HEK293 (cell line): ENCODE measurements at regions not wholly inside any gene's neighbourhood (a gene's known extent, or its start where the extent isn't known, plus 50 kb on each side); places are given as distances from the start of the nearest gene placed in this dataset.

Experiments used
- CTCF ChIA-PET: fragments of 350-600 bp; formaldehyde crosslinking; extraction: SDS; loops from one replicate; lab custom pipeline; 2021; ENCODE audit warnings: antibody characterized with exemption; lab: Yijun Ruan, JAX
- POLR2A ChIA-PET: fragments of 300-600 bp; formaldehyde crosslinking; extraction: SDS; loops from one replicate; lab custom pipeline; 2020; ENCODE audit warnings: antibody characterized with exemption, inconsistent platforms; lab: Yijun Ruan, JAX
- H3K27ac ChIP-seq: fragments of 200-500 bp; sonication (Bioruptor generic); 2 replicates; pipeline ENCODE4 v1.5.1; 2014; ENCODE audit warnings: low read depth, low read length, control low read depth, inconsistent platforms; ENCODE audit errors: extremely low read depth
- H3K36me3 ChIP-seq, 2 experiments: fragments of 200-500 bp in 1 of 2; sonication (Bioruptor generic) in 1 of 2; 1 replicate in 1 of 2; 2 replicates in 1 of 2; pipeline ENCODE4 v1.5.1; 2014 to 2017; ENCODE audit warnings: inconsistent platforms in 2 of 2, low read length in 2 of 2; ENCODE audit not compliant: control insufficient read depth in 2 of 2, insufficient read depth in 1 of 2
- H3K4me1 ChIP-seq: fragments of 200-500 bp; sonication (Bioruptor generic); 2 replicates; pipeline ENCODE4 v1.5.1; 2014; ENCODE audit warnings: mild to moderate bottlenecking, low read length, inconsistent platforms; ENCODE audit not compliant: control insufficient read depth, insufficient read depth
- H3K4me3 ChIP-seq: 2 replicates; pipeline ENCODE4 v1.5.1; 2011; ENCODE audit warnings: low read depth, mild to moderate bottlenecking, control low read depth, low read length, moderate library complexity
- H3K9me3 ChIP-seq: fragments of 200-500 bp; sonication (Bioruptor generic); 2 replicates; pipeline ENCODE4 v1.5.1; 2014; ENCODE audit warnings: low read depth, low read length, inconsistent platforms; ENCODE audit not compliant: control insufficient read depth, insufficient read depth
- KLF16 ChIP-seq: fragments of 450-650 bp; formaldehyde crosslinking; IDR thresholded peaks from 2 replicates; pipeline ENCODE4 v1.5.1; 2017; ENCODE audit warnings: missing biosample characterization, missing genetic modification characterization
- SETDB1 ChIP-seq: IDR thresholded peaks from one replicate; pipeline ENCODE4 v1.6.1; 2017; ENCODE audit warnings: mild to moderate bottlenecking, low read length, moderate library complexity, mixed read lengths; ENCODE audit not compliant: insufficient read length
- ZNF146 ChIP-seq: fragments of 450-650 bp; formaldehyde crosslinking; IDR thresholded peaks from 2 replicates; pipeline ENCODE4 v1.5.1; 2016; ENCODE audit warnings: missing biosample characterization, missing genetic modification characterization
- ZNF19 ChIP-seq: fragments of 450-650 bp; formaldehyde crosslinking; IDR thresholded peaks from 2 replicates; pipeline ENCODE4; 2016; ENCODE audit warnings: missing biosample characterization, missing genetic modification characterization, low read depth
- ZNF214 ChIP-seq: fragments of 450-650 bp; formaldehyde crosslinking; IDR thresholded peaks from 2 replicates; pipeline ENCODE4 v1.5.1; 2017; ENCODE audit warnings: missing biosample characterization, mild to moderate bottlenecking, missing genetic modification characterization, borderline replicate concordance
- ZNF274 ChIP-seq, 2 experiments: fragments of 200-500 bp in 1 of 2; fragments of 450-650 bp in 1 of 2; sonication (Bioruptor generic) in 1 of 2; formaldehyde crosslinking in 1 of 2; IDR thresholded peaks; 2 replicates each; pipeline versions ENCODE4 v1.5.1 to v1.6.1; 2014 to 2016; ENCODE audit warnings: borderline replicate concordance in 1 of 2, inconsistent platforms in 1 of 2, low read length in 1 of 2, missing biosample characterization in 1 of 2, missing genetic modification characterization in 1 of 2
- ZNF335 ChIP-seq: fragments of 450-650 bp; formaldehyde crosslinking; conservative IDR thresholded peaks from 2 replicates; pipeline ENCODE4 v1.5.1; 2016; ENCODE audit warnings: missing biosample characterization, missing genetic modification characterization
- ZNF610 ChIP-seq: fragments of 450-650 bp; formaldehyde crosslinking; IDR thresholded peaks from 2 replicates; pipeline ENCODE4 v1.5.1; 2016; ENCODE audit warnings: missing biosample characterization, missing genetic modification characterization, borderline replicate concordance
- ZNF837 ChIP-seq: fragments of 450-650 bp; formaldehyde crosslinking; IDR thresholded peaks from 2 replicates; pipeline ENCODE4 v1.5.1; 2016; ENCODE audit warnings: missing biosample characterization, missing genetic modification characterization
- TF ChIP-seq, protein P1 (sequence below): fragments of 450-650 bp; formaldehyde crosslinking; IDR thresholded peaks from 2 replicates; pipeline ENCODE4 v1.5.1; 2016; ENCODE audit warnings: missing biosample characterization, missing genetic modification characterization
- TF ChIP-seq, protein P2 (sequence below): fragments of 450-650 bp; formaldehyde crosslinking; IDR thresholded peaks from 2 replicates; pipeline ENCODE4 v1.5.1; 2017; ENCODE audit warnings: missing biosample characterization, missing genetic modification characterization
- TF ChIP-seq, protein P3 (sequence below): fragments of 450-650 bp; formaldehyde crosslinking; IDR thresholded peaks from 2 replicates; pipeline ENCODE4 v1.5.1; 2016; ENCODE audit warnings: missing biosample characterization, missing genetic modification characterization, borderline replicate concordance
- TF ChIP-seq, protein P4 (sequence below): fragments of 450-650 bp; formaldehyde crosslinking; IDR thresholded peaks from 2 replicates; pipeline ENCODE4; 2016; ENCODE audit warnings: missing biosample characterization, missing genetic modification characterization

DNA sequence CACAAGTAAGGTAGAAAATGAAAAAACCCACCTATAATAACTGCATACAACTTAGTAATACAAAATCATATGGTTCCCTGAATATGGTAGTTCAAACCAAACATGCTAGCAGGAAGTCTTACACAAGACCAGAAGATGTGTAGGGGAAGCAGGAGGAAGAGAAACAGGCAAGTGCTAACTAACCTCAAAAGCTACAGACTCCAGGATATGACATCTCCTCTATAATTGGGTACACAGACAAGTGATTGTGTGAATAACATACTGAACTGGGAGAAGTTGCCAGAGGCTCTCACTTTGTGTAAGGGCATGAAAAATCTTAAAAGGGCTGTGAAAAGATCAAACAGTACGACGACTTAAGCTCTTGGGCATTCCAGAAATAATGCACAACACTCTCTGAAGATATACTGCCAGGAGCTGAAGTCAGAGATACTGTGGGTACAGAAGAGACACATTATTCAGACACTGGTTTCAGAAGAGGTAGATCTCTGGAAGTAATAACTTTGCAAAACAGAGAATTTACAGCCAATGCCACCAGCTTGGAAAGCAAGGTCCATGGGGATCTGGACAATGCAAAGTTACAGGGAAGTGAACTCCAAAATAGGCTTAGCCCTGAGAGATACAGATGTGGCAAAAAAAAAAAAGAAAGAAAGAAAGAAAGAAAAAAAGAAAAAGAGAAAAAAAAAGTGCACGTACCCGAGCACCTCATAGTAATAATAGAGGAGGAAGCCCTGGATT is 767.2 kb downstream of the TNS3 start (continued):
- no peak for TF ChIP-seq ZNF274 (IDR thresholded peaks at IDR 0.05; ENCODE audit: low read length)
- TF ChIP-seq ZNF274 (tag by site-specific recombination; IDR thresholded peaks at IDR 0.05; ENCODE audit: borderline replicate concordance): no peak

DNA sequence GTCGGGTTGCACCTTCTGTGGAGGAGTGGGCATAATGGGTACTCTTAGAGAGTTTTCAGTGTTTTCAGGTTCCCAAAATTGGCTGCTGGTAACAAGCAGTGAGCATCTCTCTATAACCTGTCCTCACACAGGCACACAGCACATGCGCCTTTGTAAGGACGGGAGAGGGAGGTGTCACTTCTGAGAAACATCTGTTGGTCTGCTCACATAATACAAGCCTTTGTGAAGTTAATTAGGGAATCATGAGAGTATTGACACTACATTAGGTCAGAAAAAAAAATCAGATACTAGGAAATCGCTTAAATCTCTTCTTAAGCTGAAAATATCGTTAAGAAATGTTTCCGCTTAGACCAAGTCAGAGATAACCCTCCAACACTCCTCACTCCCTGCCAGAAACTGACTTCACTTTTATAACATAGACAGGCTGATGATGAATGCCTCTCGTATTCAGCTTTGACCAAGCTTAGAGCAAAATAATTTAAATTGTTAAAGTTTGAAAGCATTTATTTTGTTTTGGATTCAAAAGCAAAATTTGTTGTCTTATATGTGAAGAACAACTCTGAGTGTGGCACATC is 769.7 kb downstream of the TNS3 start:
- Histone ChIP-seq H3K9me3 (no peaks in the 10 kb centered on the region), H3K27ac (no peak overlapping the region), H3K36me3 (no peaks in the 10 kb centered on the region), H3K4me3 (no peak overlapping the region), H3K4me1 (no peaks in the 10 kb centered on the region)
- POLR2A ChIA-PET: no interaction called here
- TF ChIP-seq ZNF610 (tag by site-specific recombination) (no peak), ZNF335 (tag by site-specific recombination) (no peak), ZNF19 (tag by site-specific recombination) (no peak), ZNF214 (tag by site-specific recombination) (no peak), KLF16 (no peak), ZNF146 (tag by site-specific recombination) (no peak), SETDB1 (no peak), ZNF837 (no peak)
- TF ChIP-seq, protein P1, sequence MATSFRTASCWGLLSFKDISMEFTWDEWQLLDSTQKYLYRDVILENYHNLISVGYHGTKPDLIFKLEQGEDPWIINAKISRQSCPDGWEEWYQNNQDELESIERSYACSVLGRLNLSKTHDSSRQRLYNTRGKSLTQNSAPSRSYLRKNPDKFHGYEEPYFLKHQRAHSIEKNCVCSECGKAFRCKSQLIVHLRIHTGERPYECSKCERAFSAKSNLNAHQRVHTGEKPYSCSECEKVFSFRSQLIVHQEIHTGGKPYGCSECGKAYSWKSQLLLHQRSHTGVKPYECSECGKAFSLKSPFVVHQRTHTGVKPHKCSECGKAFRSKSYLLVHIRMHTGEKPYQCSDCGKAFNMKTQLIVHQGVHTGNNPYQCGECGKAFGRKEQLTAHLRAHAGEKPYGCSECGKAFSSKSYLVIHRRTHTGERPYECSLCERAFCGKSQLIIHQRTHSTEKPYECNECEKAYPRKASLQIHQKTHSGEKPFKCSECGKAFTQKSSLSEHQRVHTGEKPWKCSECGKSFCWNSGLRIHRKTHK: no peak
- TF ChIP-seq, protein P2, sequence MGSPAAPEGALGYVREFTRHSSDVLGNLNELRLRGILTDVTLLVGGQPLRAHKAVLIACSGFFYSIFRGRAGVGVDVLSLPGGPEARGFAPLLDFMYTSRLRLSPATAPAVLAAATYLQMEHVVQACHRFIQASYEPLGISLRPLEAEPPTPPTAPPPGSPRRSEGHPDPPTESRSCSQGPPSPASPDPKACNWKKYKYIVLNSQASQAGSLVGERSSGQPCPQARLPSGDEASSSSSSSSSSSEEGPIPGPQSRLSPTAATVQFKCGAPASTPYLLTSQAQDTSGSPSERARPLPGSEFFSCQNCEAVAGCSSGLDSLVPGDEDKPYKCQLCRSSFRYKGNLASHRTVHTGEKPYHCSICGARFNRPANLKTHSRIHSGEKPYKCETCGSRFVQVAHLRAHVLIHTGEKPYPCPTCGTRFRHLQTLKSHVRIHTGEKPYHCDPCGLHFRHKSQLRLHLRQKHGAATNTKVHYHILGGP: no peak
- TF ChIP-seq, protein P3, sequence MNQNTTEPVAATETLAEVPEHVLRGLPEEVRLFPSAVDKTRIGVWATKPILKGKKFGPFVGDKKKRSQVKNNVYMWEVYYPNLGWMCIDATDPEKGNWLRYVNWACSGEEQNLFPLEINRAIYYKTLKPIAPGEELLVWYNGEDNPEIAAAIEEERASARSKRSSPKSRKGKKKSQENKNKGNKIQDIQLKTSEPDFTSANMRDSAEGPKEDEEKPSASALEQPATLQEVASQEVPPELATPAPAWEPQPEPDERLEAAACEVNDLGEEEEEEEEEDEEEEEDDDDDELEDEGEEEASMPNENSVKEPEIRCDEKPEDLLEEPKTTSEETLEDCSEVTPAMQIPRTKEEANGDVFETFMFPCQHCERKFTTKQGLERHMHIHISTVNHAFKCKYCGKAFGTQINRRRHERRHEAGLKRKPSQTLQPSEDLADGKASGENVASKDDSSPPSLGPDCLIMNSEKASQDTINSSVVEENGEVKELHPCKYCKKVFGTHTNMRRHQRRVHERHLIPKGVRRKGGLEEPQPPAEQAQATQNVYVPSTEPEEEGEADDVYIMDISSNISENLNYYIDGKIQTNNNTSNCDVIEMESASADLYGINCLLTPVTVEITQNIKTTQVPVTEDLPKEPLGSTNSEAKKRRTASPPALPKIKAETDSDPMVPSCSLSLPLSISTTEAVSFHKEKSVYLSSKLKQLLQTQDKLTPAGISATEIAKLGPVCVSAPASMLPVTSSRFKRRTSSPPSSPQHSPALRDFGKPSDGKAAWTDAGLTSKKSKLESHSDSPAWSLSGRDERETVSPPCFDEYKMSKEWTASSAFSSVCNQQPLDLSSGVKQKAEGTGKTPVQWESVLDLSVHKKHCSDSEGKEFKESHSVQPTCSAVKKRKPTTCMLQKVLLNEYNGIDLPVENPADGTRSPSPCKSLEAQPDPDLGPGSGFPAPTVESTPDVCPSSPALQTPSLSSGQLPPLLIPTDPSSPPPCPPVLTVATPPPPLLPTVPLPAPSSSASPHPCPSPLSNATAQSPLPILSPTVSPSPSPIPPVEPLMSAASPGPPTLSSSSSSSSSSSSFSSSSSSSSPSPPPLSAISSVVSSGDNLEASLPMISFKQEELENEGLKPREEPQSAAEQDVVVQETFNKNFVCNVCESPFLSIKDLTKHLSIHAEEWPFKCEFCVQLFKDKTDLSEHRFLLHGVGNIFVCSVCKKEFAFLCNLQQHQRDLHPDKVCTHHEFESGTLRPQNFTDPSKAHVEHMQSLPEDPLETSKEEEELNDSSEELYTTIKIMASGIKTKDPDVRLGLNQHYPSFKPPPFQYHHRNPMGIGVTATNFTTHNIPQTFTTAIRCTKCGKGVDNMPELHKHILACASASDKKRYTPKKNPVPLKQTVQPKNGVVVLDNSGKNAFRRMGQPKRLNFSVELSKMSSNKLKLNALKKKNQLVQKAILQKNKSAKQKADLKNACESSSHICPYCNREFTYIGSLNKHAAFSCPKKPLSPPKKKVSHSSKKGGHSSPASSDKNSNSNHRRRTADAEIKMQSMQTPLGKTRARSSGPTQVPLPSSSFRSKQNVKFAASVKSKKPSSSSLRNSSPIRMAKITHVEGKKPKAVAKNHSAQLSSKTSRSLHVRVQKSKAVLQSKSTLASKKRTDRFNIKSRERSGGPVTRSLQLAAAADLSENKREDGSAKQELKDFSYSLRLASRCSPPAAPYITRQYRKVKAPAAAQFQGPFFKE: no peak
- TF ChIP-seq, protein P4, sequence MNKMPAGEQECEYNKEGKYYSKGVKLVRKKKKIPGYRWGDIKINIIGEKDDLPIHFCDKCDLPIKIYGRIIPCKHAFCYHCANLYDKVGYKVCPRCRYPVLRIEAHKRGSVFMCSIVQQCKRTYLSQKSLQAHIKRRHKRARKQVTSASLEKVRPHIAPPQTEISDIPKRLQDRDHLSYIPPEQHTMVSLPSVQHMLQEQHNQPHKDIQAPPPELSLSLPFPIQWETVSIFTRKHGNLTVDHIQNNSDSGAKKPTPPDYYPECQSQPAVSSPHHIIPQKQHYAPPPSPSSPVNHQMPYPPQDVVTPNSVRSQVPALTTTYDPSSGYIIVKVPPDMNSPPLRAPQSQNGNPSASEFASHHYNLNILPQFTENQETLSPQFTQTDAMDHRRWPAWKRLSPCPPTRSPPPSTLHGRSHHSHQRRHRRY (tag by site-specific recombination): no peak
- CTCF ChIA-PET: interaction anchor here (0.5 to 1.7 kb wide), 2 partner anchors 276 to 921 kb away, joined by 3 to 7 read pairs; no protein-coding TSS in a partner anchor
